ENCODE measurements at regions not wholly inside any gene's neighbourhood (a gene's known extent, or its start where the extent isn't known, plus 50 kb on each side); places are given as distances from the start of the nearest gene placed in this dataset.

GRCh38 chr5:175797521-175798038 is 73.8 kb upstream of the CPLX2 start:
- ATAC-seq = no peak; the same call in 2 of the 3 replicates
- no peak for TF ChIP-seq ARNTL (CRISPR knock-in tag; IDR thresholded peaks at IDR 0.05; ENCODE audit: borderline replicate concordance, low read depth)
- TF ChIP-seq TCF4 (CRISPR knock-in tag; IDR thresholded peaks at IDR 0.05; ENCODE audit: borderline replicate concordance) = no peak
- TF ChIP-seq ZNF70 (CRISPR knock-in tag; IDR thresholded peaks at IDR 0.05) = no peak
- TF ChIP-seq ESRRG (CRISPR knock-in tag; IDR thresholded peaks at IDR 0.05) = no peak
- TF ChIP-seq PATZ1 (CRISPR knock-in tag; IDR thresholded peaks at IDR 0.05; ENCODE audit: borderline replicate concordance) = no peak
- TF ChIP-seq CSDC2 (CRISPR knock-in tag; IDR thresholded peaks at IDR 0.05) = no peak
- TF ChIP-seq OSR1 (CRISPR knock-in tag; IDR thresholded peaks at IDR 0.05) = no peak
- no peak for TF ChIP-seq POU6F1 (CRISPR knock-in tag; IDR thresholded peaks at IDR 0.05; ENCODE audit: borderline replicate concordance, low read depth)
- no peak for TF ChIP-seq CSRNP3 (CRISPR knock-in tag; IDR thresholded peaks at IDR 0.05)
- TF ChIP-seq ZC3H10 (CRISPR knock-in tag; IDR thresholded peaks at IDR 0.05) = no peak

- TF ChIP-seq RARB (CRISPR knock-in tag; IDR thresholded peaks at IDR 0.05) = no peak
- TF ChIP-seq ZNF565 (CRISPR knock-in tag; conservative IDR thresholded peaks at IDR 0.05; ENCODE audit: low read depth) = no peak
- no peak for TF ChIP-seq CSRNP3 (CRISPR knock-in tag; IDR thresholded peaks at IDR 0.05)
- no peak for TF ChIP-seq OSR1 (CRISPR knock-in tag; IDR thresholded peaks at IDR 0.05)
- TF ChIP-seq ZFP3 (CRISPR knock-in tag; IDR thresholded peaks at IDR 0.05) = no peak
- no peak for TF ChIP-seq GLIS3 (CRISPR knock-in tag; IDR thresholded peaks at IDR 0.05)
- TF ChIP-seq TCF4 (CRISPR knock-in tag; IDR thresholded peaks at IDR 0.05; ENCODE audit: borderline replicate concordance) = no peak
- no peak for TF ChIP-seq TSHZ2 (CRISPR knock-in tag; IDR thresholded peaks at IDR 0.05)
- no peak for TF ChIP-seq ZC3H10 (CRISPR knock-in tag; IDR thresholded peaks at IDR 0.05)
- TF ChIP-seq ESRRG (CRISPR knock-in tag; IDR thresholded peaks at IDR 0.05) = no peak
- no peak for TF ChIP-seq BACH2 (CRISPR knock-in tag; IDR thresholded peaks at IDR 0.05; ENCODE audit: borderline replicate concordance)
- TF ChIP-seq ISL1 (CRISPR knock-in tag; IDR thresholded peaks at IDR 0.05) = no peak
- TF ChIP-seq POU6F1 (CRISPR knock-in tag; IDR thresholded peaks at IDR 0.05; ENCODE audit: borderline replicate concordance, low read depth) = no peak
- TF ChIP-seq ZNF70 (CRISPR knock-in tag; IDR thresholded peaks at IDR 0.05) = no peak
- no peak for ATAC-seq
Observed at GRCh38 chr5:175798626-175799025, 72.8 kb upstream of the CPLX2 start.

GRCh38 chr5:175800656-175801081 is 70.7 kb upstream of the CPLX2 start:
- no peak for ATAC-seq
- no peak for TF ChIP-seq OSR1 (CRISPR knock-in tag; IDR thresholded peaks at IDR 0.05)
- TF ChIP-seq TSHZ2 (CRISPR knock-in tag; IDR thresholded peaks at IDR 0.05) = no peak
- no peak for TF ChIP-seq RARB (CRISPR knock-in tag; IDR thresholded peaks at IDR 0.05)
- TF ChIP-seq CREB5 (CRISPR knock-in tag; IDR thresholded peaks at IDR 0.05; ENCODE audit: low read depth) = no peak
- TF ChIP-seq SNAI2 (CRISPR knock-in tag; IDR thresholded peaks at IDR 0.05) = no peak
- TF ChIP-seq ZC3H10 (CRISPR knock-in tag; IDR thresholded peaks at IDR 0.05) = no peak
- no peak for TF ChIP-seq CSDC2 (CRISPR knock-in tag; IDR thresholded peaks at IDR 0.05)
- no peak for TF ChIP-seq TOX (CRISPR knock-in tag; IDR thresholded peaks at IDR 0.05; ENCODE audit: borderline replicate concordance)
